ENCODE measurements at regions not wholly inside any gene's neighbourhood (a gene's known extent, or its start where the extent isn't known, plus 50 kb on each side); places are given as distances from the start of the nearest gene placed in this dataset.

DNA sequence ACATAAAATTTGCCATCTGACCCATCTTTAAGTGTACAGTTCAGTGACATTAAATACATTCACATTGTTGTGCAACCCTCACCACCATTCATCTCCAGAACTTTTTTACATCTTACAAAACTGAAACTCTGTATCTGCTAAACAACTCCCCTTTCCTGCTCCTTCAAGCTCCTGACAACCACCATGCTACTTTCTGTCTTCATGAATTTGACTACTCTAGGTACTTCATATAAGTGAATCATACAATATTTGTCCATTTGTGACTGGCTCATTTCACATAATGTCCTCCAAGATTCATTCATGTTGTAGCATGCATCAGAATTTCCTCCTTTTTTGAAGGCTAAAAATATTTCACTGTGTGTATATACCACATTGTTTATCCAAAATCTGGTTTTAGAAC lies 86.9 kb upstream of the SMLR1 start:
- in situ Hi-C loops (cut with MboI; ENCODE audit: low sequenced_read_pairs) = no loop called here
- Histone ChIP-seq H3K9me3 (no peaks in the 10 kb centered on the region), H3K36me3 (replicated peaks) (no peaks in the 10 kb centered on the region), H3K4me3 (no peak overlapping the region), H3K4me1 (no peaks in the 10 kb centered on the region), H3K27me3 (ENCODE audit: low read depth) (no peaks in the 10 kb centered on the region)
- no peak for DNase-seq (ENCODE audit: low spot score in 2 of 2)

DNA sequence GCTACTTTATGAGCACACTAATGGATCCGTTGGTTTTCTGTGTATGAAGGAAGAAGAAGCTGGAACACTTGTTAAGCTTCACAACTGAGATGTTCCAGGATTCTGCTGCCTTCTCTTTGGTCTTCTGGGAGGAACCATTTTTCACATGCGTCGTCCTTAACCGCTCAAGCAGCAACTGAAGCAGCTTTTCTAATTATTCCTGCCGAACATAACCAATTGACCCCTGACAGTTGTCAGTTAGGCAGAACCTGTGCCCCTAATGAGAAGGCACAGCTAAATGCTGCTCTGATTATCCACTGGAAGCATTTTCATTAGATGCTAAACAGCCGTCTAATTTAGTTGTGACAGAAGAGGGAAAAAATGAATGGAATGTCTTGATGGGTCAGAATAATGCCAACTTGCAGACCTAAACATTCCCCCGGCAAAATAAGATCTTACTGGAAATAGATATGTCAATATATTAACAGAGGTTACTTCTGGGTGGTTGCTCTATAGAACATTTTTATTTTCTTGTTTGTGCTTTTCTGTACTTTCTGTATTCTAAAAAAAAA lies 85.0 kb upstream of the SMLR1 start:
- in situ Hi-C loops (cut with MboI; ENCODE audit: low sequenced_read_pairs) = no loop called here
- no peaks in the 10 kb centered on the region for H3K36me3 ChIP-seq (replicated peaks)
- no peaks in the 10 kb centered on the region for H3K27me3 ChIP-seq (ENCODE audit: low read depth)
- H3K4me1 ChIP-seq = no peaks in the 10 kb centered on the region
- H3K4me3 ChIP-seq = no peak overlapping the region
- H3K9me3 ChIP-seq = no peaks in the 10 kb centered on the region
- no peak for DNase-seq (ENCODE audit: low spot score in 2 of 2)

DNA sequence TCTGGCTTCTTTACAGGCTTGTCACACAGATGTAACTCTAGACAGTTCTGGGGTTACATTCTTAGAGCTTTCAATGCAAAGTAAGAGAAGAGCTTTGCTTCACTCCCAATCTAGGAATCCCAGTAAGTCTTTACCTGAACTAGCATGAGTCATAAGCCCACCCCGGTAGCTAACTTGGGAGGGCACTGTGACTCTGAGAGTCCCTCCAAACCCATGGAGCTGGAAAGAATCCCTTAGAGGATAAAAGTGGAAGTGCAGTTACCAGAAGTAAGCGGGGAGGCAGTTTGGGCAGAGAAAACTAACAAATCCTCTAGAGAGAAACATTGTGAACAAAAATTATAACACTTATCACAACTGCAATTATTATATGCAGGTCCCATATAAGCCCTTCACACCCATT lies 84.0 kb upstream of the SMLR1 start:
- no peaks in the 10 kb centered on the region for H3K27me3 ChIP-seq (ENCODE audit: low read depth)
- no peaks in the 10 kb centered on the region for H3K9me3 ChIP-seq
- DNase-seq (ENCODE audit: low spot score in 2 of 2) = no peak
- H3K4me3 ChIP-seq = no peak overlapping the region
- H3K36me3 ChIP-seq (replicated peaks) = no peaks in the 10 kb centered on the region
- in situ Hi-C loops (cut with MboI; ENCODE audit: low sequenced_read_pairs) = no loop called here
- H3K4me1 ChIP-seq = no peaks in the 10 kb centered on the region

DNA sequence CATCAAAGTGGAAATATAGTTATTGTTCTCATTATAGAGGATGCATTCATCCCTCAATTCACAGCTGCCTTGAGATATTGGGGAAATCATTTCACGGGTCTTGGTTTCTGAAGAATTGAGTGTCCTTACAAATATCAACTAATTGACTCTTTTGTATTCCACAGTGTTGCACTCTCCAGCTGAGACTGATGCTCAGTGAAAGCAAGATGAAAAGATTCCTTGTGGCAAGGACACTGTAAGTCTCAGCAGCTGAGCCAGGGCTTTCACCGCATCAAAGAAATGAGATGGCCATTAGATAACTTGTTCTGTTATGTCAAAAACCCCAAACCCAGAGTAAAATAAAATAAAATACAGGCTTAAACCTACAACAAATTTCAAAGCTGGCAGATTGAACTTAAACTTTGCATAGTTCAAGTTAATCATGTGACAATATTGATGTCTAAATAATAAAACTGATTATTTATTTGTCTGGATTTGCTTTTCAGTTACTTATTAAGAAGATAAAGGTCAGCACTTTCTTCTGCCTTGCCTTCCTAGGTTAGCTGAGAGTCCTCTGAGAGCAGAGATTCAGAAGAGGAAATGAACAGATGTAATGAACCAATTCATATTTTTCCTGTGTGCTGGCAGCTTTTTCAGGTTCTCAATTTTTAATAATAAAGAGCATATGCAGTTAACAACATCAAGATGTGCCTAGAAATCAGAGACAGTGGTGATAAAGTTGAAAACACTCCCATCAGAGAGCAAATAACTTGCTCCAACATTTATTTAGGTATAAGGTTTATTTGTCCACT lies 82.4 kb upstream of the SMLR1 start:
- Histone ChIP-seq H3K9me3 (no peaks in the 10 kb centered on the region), H3K4me3 (no peak overlapping the region), H3K4me1 (no peaks in the 10 kb centered on the region), H3K36me3 (replicated peaks) (no peaks in the 10 kb centered on the region), H3K27me3 (ENCODE audit: low read depth) (no peaks in the 10 kb centered on the region)
- DNase-seq (ENCODE audit: low spot score in 2 of 2) = no peak
- in situ Hi-C loops (cut with MboI; ENCODE audit: low sequenced_read_pairs) = no loop called here

DNA sequence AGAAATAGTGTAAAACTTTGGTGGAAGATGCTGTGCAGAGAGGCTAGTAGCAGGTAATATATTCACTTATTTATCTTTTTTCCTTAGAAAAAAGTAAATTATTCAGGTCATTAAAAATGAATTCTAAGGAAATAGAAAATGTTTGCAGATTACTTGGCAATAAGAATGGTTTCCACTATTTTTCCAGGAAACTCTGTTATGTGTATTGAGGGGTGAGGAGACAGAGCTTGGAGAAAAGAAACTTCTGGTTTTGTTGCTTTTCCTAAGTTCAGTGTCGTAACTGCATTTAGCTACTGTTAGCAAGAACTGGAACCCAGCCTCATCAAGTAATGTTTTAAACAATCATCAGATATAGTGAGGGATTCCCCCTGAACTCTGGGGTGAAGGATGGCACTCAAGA lies 79.2 kb upstream of the SMLR1 start:
- Histone ChIP-seq H3K27me3 (ENCODE audit: low read depth) (no peaks in the 10 kb centered on the region), H3K9me3 (no peaks in the 10 kb centered on the region), H3K36me3 (replicated peaks) (no peaks in the 10 kb centered on the region), H3K4me3 (no peak overlapping the region), H3K4me1 (no peaks in the 10 kb centered on the region; the same call in 1 of the 2 replicates)
- in situ Hi-C loops (cut with MboI; ENCODE audit: low sequenced_read_pairs) = no loop called here
- no peak for DNase-seq (ENCODE audit: low spot score in 2 of 2)

DNA sequence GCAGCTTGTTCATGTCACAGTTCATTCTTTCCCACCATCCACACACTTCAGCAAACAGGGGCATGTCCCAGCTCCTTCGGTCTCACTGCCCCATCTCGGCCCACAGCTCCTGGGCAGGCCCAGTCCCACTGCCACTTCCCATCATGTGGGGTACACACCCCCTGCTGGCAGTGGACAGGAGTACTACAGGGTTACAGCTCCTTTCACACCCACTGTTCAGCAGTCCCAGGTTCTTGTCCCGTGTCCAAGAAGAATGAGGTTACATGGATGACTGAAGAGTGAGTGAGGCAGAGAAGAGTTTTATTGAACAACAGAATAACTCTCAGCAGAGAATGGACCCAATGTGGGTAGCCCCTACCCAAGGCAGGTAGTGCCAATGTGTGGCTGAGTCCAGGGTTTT lies 77.8 kb upstream of the SMLR1 start:
- H3K36me3 ChIP-seq (replicated peaks) = no peaks in the 10 kb centered on the region
- H3K9me3 ChIP-seq = no peaks in the 10 kb centered on the region
- DNase-seq (ENCODE audit: low spot score in 2 of 2) = peak in 1 of 2 experiments; percentile 9
- no peaks in the 10 kb centered on the region; the same call in 1 of the 2 replicates for H3K4me1 ChIP-seq
- no peak overlapping the region for H3K4me3 ChIP-seq
- H3K27me3 ChIP-seq (ENCODE audit: low read depth) = no peaks in the 10 kb centered on the region
- in situ Hi-C loops (cut with MboI; ENCODE audit: low sequenced_read_pairs) = no loop called here

DNA sequence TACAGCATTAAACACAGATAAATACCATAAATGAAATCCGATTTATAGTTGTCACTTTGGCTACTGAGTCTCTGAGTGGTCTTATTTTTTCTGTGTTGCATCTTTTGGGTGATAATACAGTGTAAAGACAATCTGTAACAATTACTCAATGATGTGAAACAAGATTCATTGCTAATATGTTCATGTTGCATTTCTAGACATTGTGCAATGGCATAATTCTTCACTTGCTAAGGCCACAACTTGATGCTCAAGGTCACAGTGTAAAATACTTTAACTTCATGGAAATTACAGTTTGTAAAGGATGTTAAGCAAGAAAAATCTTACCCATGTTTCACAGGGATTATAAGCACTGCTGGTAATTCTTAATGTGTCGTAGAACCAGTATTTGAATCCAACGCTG lies 74.9 kb upstream of the SMLR1 start:
- no peaks in the 10 kb centered on the region for H3K36me3 ChIP-seq (replicated peaks)
- H3K4me3 ChIP-seq = no peak overlapping the region
- in situ Hi-C loops (cut with MboI; ENCODE audit: low sequenced_read_pairs) = no loop called here
- H3K4me1 ChIP-seq = no peaks in the 10 kb centered on the region; the same call in 1 of the 2 replicates
- DNase-seq (ENCODE audit: low spot score in 2 of 2) = no peak
- no peaks in the 10 kb centered on the region for H3K27me3 ChIP-seq (ENCODE audit: low read depth)
- H3K9me3 ChIP-seq = no peaks in the 10 kb centered on the region

DNA sequence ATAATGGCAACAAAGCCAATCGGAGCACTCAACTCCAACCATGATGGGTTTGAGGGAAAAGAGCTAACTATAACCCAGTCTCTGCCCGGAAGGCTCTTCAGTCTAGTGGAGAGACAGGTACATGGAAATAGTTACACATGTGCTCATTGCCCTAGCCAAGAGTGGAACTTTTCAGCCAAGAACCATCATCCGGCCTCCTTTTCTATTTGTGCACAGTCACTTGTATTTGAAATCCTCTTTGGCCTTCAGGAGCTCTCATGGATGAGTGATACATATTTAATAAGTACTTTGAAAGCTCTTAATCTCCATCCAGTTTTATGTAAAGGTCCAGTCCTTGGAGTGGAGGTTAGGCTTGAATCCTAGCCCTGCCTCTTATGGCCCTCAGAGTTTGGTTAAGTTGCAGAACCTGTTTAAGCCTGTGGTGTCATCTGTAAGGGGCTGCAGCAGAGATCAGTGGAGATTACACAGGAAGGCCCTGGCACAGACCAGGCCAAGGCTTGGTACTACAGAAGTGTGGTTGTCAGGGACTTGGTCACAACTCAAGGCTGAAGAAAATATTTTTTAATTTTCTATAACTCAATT lies 72.3 kb upstream of the SMLR1 start:
- no peaks in the 10 kb centered on the region for H3K36me3 ChIP-seq (replicated peaks)
- DNase-seq (ENCODE audit: low spot score in 2 of 2) = no peak
- in situ Hi-C loops (cut with MboI; ENCODE audit: low sequenced_read_pairs) = no loop called here
- no peak overlapping the region for H3K4me3 ChIP-seq
- no peaks in the 10 kb centered on the region for H3K9me3 ChIP-seq
- H3K27me3 ChIP-seq (ENCODE audit: low read depth) = no peaks in the 10 kb centered on the region
- no peaks in the 10 kb centered on the region; the same call in 1 of the 2 replicates for H3K4me1 ChIP-seq

DNA sequence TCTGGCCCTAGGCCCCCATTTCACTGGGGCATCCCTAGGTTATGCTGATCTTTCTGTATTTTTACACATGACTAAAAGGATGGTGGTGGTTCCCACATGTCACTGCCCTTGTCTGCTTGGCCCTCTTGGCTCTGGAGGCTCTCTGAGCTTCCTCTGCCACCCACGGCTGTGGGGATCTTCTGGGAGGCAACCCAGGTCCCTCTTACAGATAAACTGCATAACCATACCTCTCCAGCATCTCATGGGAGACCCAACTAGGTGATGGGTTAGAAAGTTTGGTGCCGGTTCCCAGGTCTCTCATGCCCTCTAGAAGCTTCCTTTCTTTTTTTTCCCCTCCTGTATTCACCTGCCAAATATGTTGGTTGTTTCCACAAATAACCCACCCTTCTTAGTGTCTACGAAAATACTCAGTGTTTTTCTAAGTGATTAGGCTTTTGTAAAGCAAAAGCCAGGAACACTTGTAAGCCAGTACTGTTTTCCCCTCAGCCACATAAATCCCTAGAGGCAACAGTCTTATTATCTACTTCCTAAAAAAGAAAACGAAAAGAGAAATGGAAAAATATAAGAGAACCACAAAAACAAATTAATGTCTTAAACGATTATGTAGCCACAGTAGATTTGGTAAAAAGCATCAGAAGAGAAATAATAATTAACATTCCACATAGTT lies 71.7 kb upstream of the SMLR1 start:
- no peak for DNase-seq (ENCODE audit: low spot score in 2 of 2)
- H3K27me3 ChIP-seq (ENCODE audit: low read depth) = no peaks in the 10 kb centered on the region
- in situ Hi-C loops (cut with MboI; ENCODE audit: low sequenced_read_pairs) = no loop called here
- no peaks in the 10 kb centered on the region; the same call in 1 of the 2 replicates for H3K4me1 ChIP-seq
- no peaks in the 10 kb centered on the region for H3K36me3 ChIP-seq (replicated peaks)
- no peak overlapping the region for H3K4me3 ChIP-seq
- no peaks in the 10 kb centered on the region for H3K9me3 ChIP-seq

DNA sequence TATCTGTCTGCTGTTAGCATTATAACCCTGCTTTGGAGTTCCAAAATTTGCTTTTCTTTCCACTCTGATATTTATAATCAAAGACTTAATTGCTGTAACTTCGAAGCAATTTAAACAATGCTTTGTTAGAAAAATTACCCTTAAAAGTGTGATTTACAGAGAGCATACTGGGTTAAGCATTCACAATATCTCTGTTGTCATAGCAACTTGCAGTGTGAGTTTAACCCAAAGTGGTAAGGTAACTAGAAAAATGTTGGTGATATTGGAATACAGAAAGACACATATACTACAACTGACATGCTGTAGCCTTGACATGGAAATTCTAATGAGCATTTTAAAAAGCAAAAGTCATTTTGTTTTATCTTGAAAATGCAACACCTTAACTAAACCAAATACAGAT lies 70.4 kb upstream of the SMLR1 start:
- DNase-seq (ENCODE audit: low spot score in 2 of 2) = no peak
- Histone ChIP-seq H3K4me3 (no peak overlapping the region), H3K27me3 (ENCODE audit: low read depth) (no peaks in the 10 kb centered on the region), H3K9me3 (no peaks in the 10 kb centered on the region), H3K4me1 (no peaks in the 10 kb centered on the region; the same call in 1 of the 2 replicates), H3K36me3 (replicated peaks) (no peaks in the 10 kb centered on the region)
- in situ Hi-C loops (cut with MboI; ENCODE audit: low sequenced_read_pairs) = no loop called here

DNA sequence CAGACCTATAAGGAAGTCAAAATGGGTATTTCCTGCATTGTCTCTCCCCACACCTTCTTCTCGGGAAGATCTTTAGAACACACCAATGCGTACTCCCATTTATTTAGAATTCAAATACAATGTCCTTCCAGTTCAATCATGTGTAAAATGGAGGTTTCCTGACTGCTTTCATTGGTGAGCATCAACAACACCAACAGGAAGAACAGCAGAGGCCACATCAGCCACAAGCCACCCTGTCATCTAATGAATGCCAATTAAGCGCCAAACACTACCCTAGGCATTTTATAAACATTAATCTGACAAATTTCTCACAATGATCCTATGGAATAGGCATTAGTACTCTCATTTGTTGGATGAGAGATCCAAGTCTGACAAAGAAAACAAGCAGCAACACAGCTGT lies 68.4 kb upstream of the SMLR1 start:
- H3K36me3 ChIP-seq (replicated peaks) = no peaks in the 10 kb centered on the region
- no peaks in the 10 kb centered on the region for H3K27me3 ChIP-seq (ENCODE audit: low read depth)
- H3K9me3 ChIP-seq = no peaks in the 10 kb centered on the region
- no peak overlapping the region for H3K4me3 ChIP-seq
- DNase-seq (ENCODE audit: low spot score in 2 of 2) = no peak
- no peaks in the 10 kb centered on the region for H3K4me1 ChIP-seq
- in situ Hi-C loops (cut with MboI; ENCODE audit: low sequenced_read_pairs) = no loop called here

DNA sequence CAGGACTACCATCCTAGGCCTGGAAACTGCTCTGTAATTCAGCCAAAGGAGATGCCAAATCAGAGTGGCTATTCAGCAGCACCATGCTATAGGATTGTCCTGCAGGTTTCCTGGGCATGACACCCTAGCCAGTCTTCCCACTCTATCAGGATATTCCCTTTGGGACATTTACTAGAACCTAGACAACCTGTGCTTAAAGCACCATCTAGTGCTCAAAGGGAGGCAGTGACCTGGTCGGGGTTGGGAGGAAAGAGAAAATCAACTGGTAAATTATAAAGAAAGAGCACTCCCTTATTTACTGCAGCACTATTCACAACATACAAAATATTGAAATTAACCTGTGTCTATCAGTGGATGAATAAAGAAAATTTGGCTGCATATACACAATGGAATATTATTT lies 67.2 kb upstream of the SMLR1 start:
- H3K9me3 ChIP-seq = no peaks in the 10 kb centered on the region
- H3K4me1 ChIP-seq = no peaks in the 10 kb centered on the region
- in situ Hi-C loops (cut with MboI; ENCODE audit: low sequenced_read_pairs) = no loop called here
- no peaks in the 10 kb centered on the region for H3K36me3 ChIP-seq (replicated peaks)
- H3K27me3 ChIP-seq (ENCODE audit: low read depth) = no peaks in the 10 kb centered on the region
- no peak overlapping the region for H3K4me3 ChIP-seq
- peak; percentile 27 to 40 for DNase-seq (ENCODE audit: low spot score in 2 of 2)

DNA sequence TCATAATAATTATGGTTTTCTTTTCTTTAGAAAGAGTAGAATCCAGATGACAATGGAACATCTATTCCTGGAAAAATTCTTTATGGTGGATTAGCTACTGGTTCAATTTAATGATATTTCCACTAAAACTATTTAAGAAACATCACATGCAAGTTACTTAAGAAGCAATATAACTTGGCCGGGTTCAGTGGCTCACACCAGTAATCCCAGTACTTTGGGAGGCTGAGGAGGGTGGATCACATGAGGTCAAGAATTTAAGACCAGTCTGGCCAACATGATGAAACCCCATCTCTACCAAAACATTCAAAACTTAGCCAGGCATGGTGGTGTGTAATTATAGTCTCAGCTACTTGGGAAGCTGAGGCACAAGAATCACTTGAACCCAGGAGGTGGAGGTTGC lies 65.9 kb upstream of the SMLR1 start:
- in situ Hi-C loops (cut with MboI; ENCODE audit: low sequenced_read_pairs) = no loop called here
- Histone ChIP-seq H3K4me3 (no peak overlapping the region), H3K27me3 (ENCODE audit: low read depth) (no peaks in the 10 kb centered on the region), H3K4me1 (no peaks in the 10 kb centered on the region), H3K36me3 (replicated peaks) (no peaks in the 10 kb centered on the region), H3K9me3 (no peaks in the 10 kb centered on the region)
- DNase-seq (ENCODE audit: low spot score in 2 of 2) = no peak

DNA sequence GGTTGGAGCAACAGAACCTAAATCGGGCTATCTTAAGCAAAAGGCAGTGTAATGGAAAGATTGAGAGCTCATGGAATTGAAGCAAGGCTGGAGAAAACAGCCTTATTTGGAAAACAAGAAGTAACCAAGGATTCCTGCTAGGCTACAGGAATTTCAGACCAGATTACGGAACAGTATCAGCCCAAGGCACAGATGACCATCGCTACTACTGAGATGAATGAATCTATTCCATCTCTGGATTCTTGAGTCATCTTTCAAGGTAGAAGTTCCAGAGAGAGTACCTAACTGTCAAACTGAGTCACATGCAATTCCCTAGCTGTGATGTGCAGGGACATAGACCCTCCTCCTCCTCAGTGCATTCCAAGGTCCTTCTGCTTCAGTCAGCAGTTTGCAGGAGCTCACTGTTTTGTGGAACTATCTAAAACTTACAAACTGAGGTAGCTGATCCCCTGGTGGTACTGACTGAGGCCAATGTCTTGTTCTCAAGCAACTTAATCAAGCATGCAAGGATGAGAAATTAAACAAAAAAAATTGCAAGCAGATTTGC lies 62.0 kb upstream of the SMLR1 start:
- in situ Hi-C loops (cut with MboI; ENCODE audit: low sequenced_read_pairs) = no loop called here
- H3K36me3 ChIP-seq (replicated peaks) = no peaks in the 10 kb centered on the region
- no peaks in the 10 kb centered on the region for H3K9me3 ChIP-seq
- H3K4me1 ChIP-seq = no peaks in the 10 kb centered on the region
- H3K27me3 ChIP-seq (ENCODE audit: low read depth) = no peaks in the 10 kb centered on the region
- no peak for DNase-seq (ENCODE audit: low spot score in 2 of 2)
- no peak overlapping the region for H3K4me3 ChIP-seq
